GM21360 (cell line): ENCODE measurements at regions not wholly inside any gene's neighbourhood (a gene's known extent, or its start where the extent isn't known, plus 50 kb on each side); places are given as distances from the start of the nearest gene placed in this dataset.

Source experiments
- ATAC-seq: cut with Tn5 transposase; IDR thresholded peaks from one replicate; pipeline ENCODE4 v1.9.1; 2021; ENCODE audit warnings: mild to moderate bottlenecking, moderate library complexity; ENCODE audit not compliant: unreplicated experiment

GRCh38 chr16:56093055-56093454 is 98.2 kb upstream of the GNAO1 start:
- ATAC-seq: no peak

GRCh38 chr16:56090076-56090475 is 101.2 kb upstream of the GNAO1 start:
- no peak for ATAC-seq

GRCh38 chr16:56087626-56088025 is 103.7 kb upstream of the GNAO1 start:
- no peak for ATAC-seq

- ATAC-seq: no peak
These were observed 109.9 kb upstream of the GNAO1 start for GRCh38 chr16:56081371-56081770.

- ATAC-seq: no peak
These were observed 115.4 kb upstream of the GNAO1 start for GRCh38 chr16:56075732-56076388.

- ATAC-seq: no peak
These were observed 117.8 kb upstream of the GNAO1 start for GRCh38 chr16:56073508-56073907.

GRCh38 chr16:56072096-56072495 is 119.2 kb upstream of the GNAO1 start:
- ATAC-seq: no peak

- ATAC-seq: no peak
These were observed 122.5 kb upstream of the GNAO1 start for GRCh38 chr16:56068816-56069215.

- ATAC-seq: no peak
These were observed 123.0 kb upstream of the GNAO1 start for GRCh38 chr16:56068314-56068713.

- ATAC-seq: no peak
These were observed 123.9 kb upstream of the GNAO1 start for GRCh38 chr16:56067406-56067805.

- no peak for ATAC-seq
These were observed 124.7 kb upstream of the GNAO1 start for GRCh38 chr16:56066617-56067016.

- ATAC-seq: no peak
These were observed 128.2 kb upstream of the GNAO1 start for GRCh38 chr16:56063111-56063510.

GRCh38 chr16:56057151-56057550 is 134.1 kb upstream of the GNAO1 start:
- ATAC-seq: no peak

- no peak for ATAC-seq
These were observed 140.4 kb upstream of the GNAO1 start for GRCh38 chr16:56050916-56051315.

GRCh38 chr16:56048425-56049105 is 142.7 kb upstream of the GNAO1 start:
- ATAC-seq: peak; percentile 93

- ATAC-seq: no peak
These were observed 143.7 kb upstream of the GNAO1 start for GRCh38 chr16:56047307-56048234.

GRCh38 chr16:56042416-56042815 is 148.9 kb upstream of the GNAO1 start:
- ATAC-seq: no peak

- no peak for ATAC-seq
These were observed 149.6 kb upstream of the GNAO1 start for GRCh38 chr16:56041556-56042140.

GRCh38 chr16:56038564-56039098 is 152.7 kb upstream of the GNAO1 start:
- no peak for ATAC-seq

GRCh38 chr16:56032072-56032471 is 156.9 kb upstream of the CES5A start:
- no peak for ATAC-seq

- ATAC-seq: no peak
These were observed 153.9 kb upstream of the CES5A start for GRCh38 chr16:56029026-56029425.
